GM18505 (cell line): ENCODE measurements at regions not wholly inside any gene's neighbourhood (a gene's known extent, or its start where the extent isn't known, plus 50 kb on each side); places are given as distances from the start of the nearest gene placed in this dataset.
A peak's percentile ranks its signal among the peaks of the same experiment; 100 is the strongest.
"Not testable (repeated sequence)": the region's sequence is repeated elsewhere in the genome, so short reads cannot be mapped to it uniquely, and the experiment has no call there.

Source experiments
- ATAC-seq: cut with Tn5 transposase; IDR thresholded peaks from one replicate; pipeline ENCODE4 v1.9.1; 2021; ENCODE audit not compliant: unreplicated experiment
- POLR2A ChIP-seq: IDR thresholded peaks from 4 replicates; pipeline ENCODE4 v1.6.1; 2011; ENCODE audit warnings: borderline replicate concordance; ENCODE audit not compliant: insufficient read depth, insufficient read length; ENCODE audit errors: extremely low read depth

DNA sequence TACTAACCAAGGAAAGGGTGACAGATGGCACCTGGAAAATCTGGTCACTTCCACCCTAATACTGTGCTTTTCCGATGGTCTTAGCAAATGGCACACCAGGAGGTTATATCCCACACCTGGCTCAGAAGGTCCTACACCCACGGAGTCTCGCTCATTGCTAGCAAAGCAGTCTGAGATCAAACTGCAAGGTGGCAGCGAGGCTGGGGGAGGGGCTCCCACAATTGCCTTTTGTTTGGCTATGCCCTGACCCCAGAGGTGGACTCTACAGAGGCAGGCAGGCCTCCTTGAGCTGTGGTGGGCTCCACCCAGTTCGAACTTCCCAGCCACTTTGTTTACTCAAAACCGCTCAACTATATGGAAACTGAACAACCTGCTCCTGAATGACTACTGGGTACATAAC is 50.3 kb upstream of the UGT2B15 start:
- ATAC-seq: not testable (repeated sequence)

DNA sequence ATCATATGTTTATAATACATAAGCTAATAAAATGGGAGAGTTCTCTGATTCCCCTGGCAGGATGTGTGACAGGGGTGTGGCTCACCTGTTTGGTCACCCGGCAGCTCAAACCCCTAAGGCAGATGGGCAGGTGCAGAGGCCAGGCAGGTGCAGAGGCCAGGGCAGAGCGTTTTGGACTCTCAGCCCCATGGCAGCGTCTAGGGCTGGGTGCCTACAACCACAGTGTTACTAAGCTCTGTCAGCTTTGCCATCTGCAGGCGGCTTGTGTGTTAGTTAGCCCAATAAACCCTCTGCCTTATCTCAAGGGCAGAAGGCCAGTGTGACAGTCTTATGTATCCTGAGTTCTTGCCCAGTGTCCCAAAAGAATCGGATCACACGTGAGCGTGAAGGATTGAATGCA is 54.0 kb upstream of the UGT2B15 start:
- no peak for TF ChIP-seq POLR2A
- no peak for ATAC-seq

DNA sequence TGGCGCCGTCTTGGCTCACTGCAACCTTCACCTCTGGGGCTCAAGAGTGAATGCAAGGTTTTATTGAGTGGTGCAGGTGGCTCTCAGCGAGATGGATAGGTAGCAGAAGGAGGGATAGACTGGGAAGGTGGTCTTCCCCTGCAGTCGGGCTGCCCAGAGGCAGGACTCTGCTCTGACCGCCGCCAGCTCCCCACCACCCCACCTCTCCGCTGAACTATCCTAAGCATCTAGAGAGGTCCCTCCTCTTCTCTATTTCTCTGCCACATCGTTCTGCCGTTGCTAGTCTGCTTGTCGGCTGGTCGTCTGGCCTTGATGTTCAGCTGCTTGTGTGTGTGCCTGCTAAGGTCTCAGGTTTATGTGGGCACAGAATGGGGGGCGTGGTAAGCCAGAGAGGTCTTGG is 54.5 kb upstream of the UGT2B15 start:
- ATAC-seq: no peak
- no peak for TF ChIP-seq POLR2A

GRCh38 chr4:68732653-68733466 is 62.4 kb upstream of the UGT2B15 start:
- peak; percentile 88 for ATAC-seq
- no peak for TF ChIP-seq POLR2A

- ATAC-seq: peak; percentile 48
- TF ChIP-seq POLR2A: no peak
Observed at GRCh38 chr4:68734095-68734494, 63.6 kb upstream of the UGT2B15 start.

DNA sequence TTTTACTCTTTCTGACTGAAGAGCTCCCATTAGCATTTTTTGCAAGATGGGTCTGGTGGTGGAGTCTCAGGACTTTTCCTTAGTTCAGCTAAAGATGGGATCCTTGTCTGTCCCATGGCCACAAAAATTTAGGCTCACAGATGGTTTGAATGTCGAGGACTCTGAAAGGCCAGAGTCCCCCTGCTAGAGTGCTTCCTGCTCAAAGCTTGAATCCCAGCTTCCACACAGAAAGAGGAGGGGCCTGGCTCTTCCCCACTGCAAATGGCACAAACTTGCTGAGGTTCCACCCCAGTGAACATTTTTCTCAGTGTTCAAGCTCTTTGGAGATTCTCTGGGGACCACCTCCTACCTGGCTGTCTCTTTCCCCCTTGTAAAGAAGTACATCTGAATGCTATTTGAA is 64.7 kb upstream of the UGT2B15 start:
- no peak for ATAC-seq
- no peak for TF ChIP-seq POLR2A

GRCh38 chr4:68736813-68737212 is 66.4 kb upstream of the UGT2B15 start:
- TF ChIP-seq POLR2A: no peak
- ATAC-seq: no peak

- no peak for TF ChIP-seq POLR2A
- no peak for ATAC-seq
Observed at GRCh38 chr4:68738036-68738435, 67.6 kb upstream of the UGT2B15 start.

DNA sequence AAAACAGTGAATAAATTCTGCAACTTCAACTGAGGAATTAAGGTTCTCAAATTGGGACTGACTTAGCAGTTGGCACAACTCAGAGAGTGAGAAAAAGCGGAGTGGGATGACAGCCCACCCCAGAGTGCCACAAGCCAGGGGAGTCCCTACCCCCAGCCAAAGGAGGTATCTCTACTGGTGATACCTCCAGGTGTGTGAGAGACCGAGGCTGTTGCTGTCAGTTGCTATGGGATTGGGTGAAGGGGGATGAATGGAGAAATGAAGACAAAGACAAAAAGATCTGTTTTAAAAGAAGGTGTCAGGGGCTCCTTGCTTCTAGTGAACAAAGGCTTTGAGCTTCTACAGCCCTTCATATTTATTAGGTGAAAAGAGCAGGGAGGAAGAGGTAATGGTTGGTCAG is 71.4 kb upstream of the UGT2B10 start:
- TF ChIP-seq POLR2A: no peak
- ATAC-seq: no peak

DNA sequence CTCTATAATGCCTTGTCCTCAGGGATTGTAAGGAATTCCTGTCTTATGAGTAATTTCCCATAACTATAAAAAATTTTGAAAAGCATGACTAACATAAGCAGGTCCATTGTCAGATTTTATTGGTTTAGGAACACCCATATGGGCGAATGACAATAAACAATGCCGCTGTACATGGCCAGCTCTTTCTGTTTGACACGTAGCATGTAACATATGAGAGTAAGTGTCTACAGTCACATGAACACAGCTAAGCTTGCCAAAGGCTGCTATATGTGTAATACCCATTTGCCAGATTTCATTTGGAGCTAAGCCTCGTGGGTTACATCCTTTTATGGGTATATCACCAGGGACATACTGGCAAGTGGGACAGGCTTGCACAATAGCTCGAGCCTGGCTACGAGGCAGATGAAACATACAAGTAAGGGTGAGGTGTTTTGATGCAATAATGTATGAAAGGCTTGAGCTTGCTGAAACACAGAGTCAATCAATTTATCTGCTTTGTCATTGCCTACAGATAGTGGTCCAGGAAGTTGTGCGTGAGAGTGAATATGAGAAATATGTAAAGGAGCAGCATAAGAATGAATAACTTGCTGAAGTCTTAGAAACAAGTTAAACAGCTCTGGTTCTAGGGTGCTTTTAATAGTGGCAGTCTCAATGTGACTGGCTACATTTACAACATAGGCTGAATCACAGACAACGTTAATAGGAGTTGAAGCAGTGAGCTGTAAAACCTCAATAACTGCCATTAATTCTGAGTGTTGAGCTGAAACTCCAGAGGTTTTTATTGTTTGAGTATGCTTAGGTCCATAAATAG is 67.4 kb upstream of the UGT2B10 start:
- ATAC-seq: no peak

GRCh38 chr4:68750555-68750954 is 65.2 kb upstream of the UGT2B10 start:
- no peak for TF ChIP-seq POLR2A
- no peak for ATAC-seq

More for the DNA sequence above, 67.4 kb upstream of the UGT2B10 start:
- no peak for TF ChIP-seq POLR2A

GRCh38 chr4:68751138-68751537 is 64.7 kb upstream of the UGT2B10 start:
- TF ChIP-seq POLR2A: no peak
- ATAC-seq: no peak

DNA sequence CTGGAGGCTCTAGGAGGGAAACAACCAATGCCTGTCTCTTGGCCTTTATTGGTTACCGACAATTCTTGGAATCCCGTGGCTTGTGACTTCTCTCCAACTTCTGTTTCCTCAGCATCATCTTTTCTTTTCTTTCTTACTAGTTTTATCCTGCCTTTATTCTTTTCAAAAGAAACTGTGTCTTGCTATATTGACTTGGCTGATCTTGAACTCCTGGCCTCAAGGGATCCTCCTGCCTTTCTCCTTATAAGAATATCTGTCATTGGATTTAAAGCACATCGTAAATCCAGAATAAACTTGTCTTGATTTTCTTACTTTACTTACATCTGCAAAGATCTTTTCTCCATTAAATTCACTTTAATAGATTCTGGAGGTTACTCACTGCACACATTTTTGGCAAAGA is 49.9 kb upstream of the UGT2B10 start:
- no peak for ATAC-seq
- no peak for TF ChIP-seq POLR2A
